Gastroesophageal sphincter (tissue), 4 donors: ENCODE measurements at regions not wholly inside any gene's neighbourhood (a gene's known extent, or its start where the extent isn't known, plus 50 kb on each side); places are given as distances from the start of the nearest gene placed in this dataset.
"Not testable (repeated sequence)": the region's sequence is repeated elsewhere in the genome, so short reads cannot be mapped to it uniquely, and the experiment has no call there.

ENCODE experiments used
- ATAC-seq: fragments of 150-250 bp; one replicate; pipeline ENCODE4 v1.9.1; 2016; ENCODE audit warnings: mild to moderate bottlenecking, moderate library complexity
- H3K27ac ChIP-seq, 4 donors: fragments of 200-600 bp; sonication (generic) in 3 of 4; 1 replicate in 3 of 4; 2 replicates in 1 of 4; pipeline ENCODE4 v1.5.1; 2016 to 2019
- H3K27me3 ChIP-seq: fragments of 200-600 bp; sonication (generic); one replicate; pipeline ENCODE4 v1.5.1; 2019
- H3K36me3 ChIP-seq, 2 donors: fragments of 200-600 bp; sonication (generic); one replicate each; pipeline ENCODE4 v1.5.1; 2019; ENCODE audit warnings: control low read depth in 1 of 2
- H3K4me1 ChIP-seq, 3 donors: fragments of 200-600 bp; sonication (generic); 1 replicate in 2 of 3; 2 replicates in 1 of 3; pipeline ENCODE4 v1.5.1; 2016 to 2019; ENCODE audit warnings: control low read depth in 2 of 3
- H3K4me3 ChIP-seq, 2 donors: fragments of 200-600 bp; sonication (generic); one replicate each; pipeline ENCODE4 v1.5.1; 2019; ENCODE audit warnings: mild to moderate bottlenecking in 1 of 2, moderate library complexity in 1 of 2
- H3K9me3 ChIP-seq, 3 donors: fragments of 200-600 bp; sonication (generic); one replicate each; pipeline ENCODE4 v1.5.1; 2017 to 2019; ENCODE audit warnings: control low read depth in 2 of 3
- CTCF ChIP-seq, 4 experiments: fragments of 200-600 bp in 2 of 4; fragments of 450-650 bp in 2 of 4; sonication (generic) in 1 of 4; IDR thresholded peaks; one replicate each; pipeline ENCODE4 v1.5.1; 2017 to 2019; ENCODE audit warnings: antibody characterized with exemption in 4 of 4, mild to moderate bottlenecking in 2 of 4, moderate library complexity in 2 of 4
- EP300 ChIP-seq: sonication (generic); formaldehyde crosslinking; IDR thresholded peaks from one replicate; pipeline ENCODE4 v1.6.1; 2017; ENCODE audit warnings: antibody characterized with exemption, mild to moderate bottlenecking
- POLR2A ChIP-seq, 2 donors: fragments of 450-650 bp; IDR thresholded peaks; one replicate each; pipeline ENCODE4 v1.6.1; 2017; ENCODE audit warnings: antibody characterized with exemption in 2 of 2, mild to moderate bottlenecking in 2 of 2, moderate library complexity in 1 of 2
- POLR2AphosphoS5 ChIP-seq: sonication (generic); formaldehyde crosslinking; IDR thresholded peaks from one replicate; pipeline ENCODE4 v1.6.1; 2017; ENCODE audit warnings: antibody characterized with exemption
- WGBS, 2 donors: methylation state at CpG; one replicate each; pipeline ENCODE4 v1.1.5; 2018; ENCODE audit warnings: low coverage in 1 of 2; 5-methylcytosine and 5-hydroxymethylcytosine counted together

- no peak for TF ChIP-seq CTCF (IDR thresholded peaks at IDR 0.05)
- TF ChIP-seq POLR2AphosphoS5: no peak
- TF ChIP-seq EP300: no peak
- TF ChIP-seq POLR2A (IDR thresholded peaks at IDR 0.05): no peak
- no peaks in the 10 kb centered on the region for H3K27me3 ChIP-seq
- H3K4me1 ChIP-seq: no peaks in the 10 kb centered on the region
- no peak overlapping the region for H3K27ac ChIP-seq
- WGBS, 2 donors: 69 to 92% methylated on average over 2 of the region's 2 CpGs
- no peak overlapping the region for H3K4me3 ChIP-seq
- ATAC-seq: no peak
- no peaks in the 10 kb centered on the region for H3K9me3 ChIP-seq
- H3K36me3 ChIP-seq: no peaks in the 10 kb centered on the region
Observed at GRCh38 chr7:86049910-86050309, 593.8 kb upstream of the GRM3 start.

GRCh38 chr7:86045197-86045596 is 598.5 kb upstream of the GRM3 start:
- H3K27ac ChIP-seq, H3K27me3 ChIP-seq, H3K4me3 ChIP-seq, H3K36me3 ChIP-seq, H3K9me3 ChIP-seq, H3K4me1 ChIP-seq, ATAC-seq: not testable (repeated sequence)
- 100% methylated on average over 1 of the region's 1 CpG for WGBS, 2 donors

GRCh38 chr7:86025807-86026206 is 617.9 kb upstream of the GRM3 start:
- ATAC-seq: no peak
- Histone ChIP-seq H3K9me3 (no peaks in the 10 kb centered on the region), H3K27me3 (no peaks in the 10 kb centered on the region), H3K36me3 (no peaks in the 10 kb centered on the region), H3K4me1 (no peaks in the 10 kb centered on the region), H3K4me3 (no peak overlapping the region), H3K27ac (no peak overlapping the region)
- TF ChIP-seq POLR2AphosphoS5 (no peak), CTCF (IDR thresholded peaks at IDR 0.05) (no peak), EP300 (no peak), POLR2A (IDR thresholded peaks at IDR 0.05) (no peak)

GRCh38 chr7:86013662-86014061 is 630.0 kb upstream of the GRM3 start:
- no peak for ATAC-seq
- Histone ChIP-seq H3K9me3 (no peaks in the 10 kb centered on the region), H3K4me1 (no peaks in the 10 kb centered on the region), H3K27me3 (no peaks in the 10 kb centered on the region), H3K27ac (no peak overlapping the region), H3K4me3 (no peak overlapping the region), H3K36me3 (no peaks in the 10 kb centered on the region)
- no peak for TF ChIP-seq EP300
- no peak for TF ChIP-seq CTCF (IDR thresholded peaks at IDR 0.05)
- no peak for TF ChIP-seq POLR2AphosphoS5
- no peak for TF ChIP-seq POLR2A (IDR thresholded peaks at IDR 0.05)

- ATAC-seq: no peak
- no peak overlapping the region for H3K4me3 ChIP-seq
- H3K9me3 ChIP-seq: no peaks in the 10 kb centered on the region
- H3K27me3 ChIP-seq: no peaks in the 10 kb centered on the region
- no peaks in the 10 kb centered on the region for H3K4me1 ChIP-seq
- H3K27ac ChIP-seq: no peak overlapping the region
- no peaks in the 10 kb centered on the region for H3K36me3 ChIP-seq
- TF ChIP-seq EP300 (no peak), CTCF (IDR thresholded peaks at IDR 0.05) (no peak), POLR2A (IDR thresholded peaks at IDR 0.05) (no peak), POLR2AphosphoS5 (no peak)
Observed at GRCh38 chr7:86012971-86013370, 630.7 kb upstream of the GRM3 start.

GRCh38 chr7:86008898-86009297 is 634.8 kb upstream of the GRM3 start:
- no peak for ATAC-seq

More at GRCh38 chr7:86008898-86009297, 634.8 kb upstream of the GRM3 start:
- Histone ChIP-seq H3K9me3 (peaks cover 0 to under 1% (median 0%) of the 10 kb centered on the region in 3 donors), H3K4me1 (no peaks in the 10 kb centered on the region), H3K27me3 (no peaks in the 10 kb centered on the region), H3K27ac (no peak overlapping the region), H3K4me3 (no peak overlapping the region), H3K36me3 (no peaks in the 10 kb centered on the region)
- 38% methylated on average over 3 of the region's 3 CpGs; no CpG with 5 or more reads in 1 of the 2 donors for WGBS, 2 donors
- no peak for TF ChIP-seq CTCF (IDR thresholded peaks at IDR 0.05)
- no peak for TF ChIP-seq EP300
- no peak for TF ChIP-seq POLR2AphosphoS5
- TF ChIP-seq POLR2A (IDR thresholded peaks at IDR 0.05): no peak
